ENCODE measurements at regions not wholly inside any gene's neighbourhood (a gene's known extent, or its start where the extent isn't known, plus 50 kb on each side); places are given as distances from the start of the nearest gene placed in this dataset.

DNA sequence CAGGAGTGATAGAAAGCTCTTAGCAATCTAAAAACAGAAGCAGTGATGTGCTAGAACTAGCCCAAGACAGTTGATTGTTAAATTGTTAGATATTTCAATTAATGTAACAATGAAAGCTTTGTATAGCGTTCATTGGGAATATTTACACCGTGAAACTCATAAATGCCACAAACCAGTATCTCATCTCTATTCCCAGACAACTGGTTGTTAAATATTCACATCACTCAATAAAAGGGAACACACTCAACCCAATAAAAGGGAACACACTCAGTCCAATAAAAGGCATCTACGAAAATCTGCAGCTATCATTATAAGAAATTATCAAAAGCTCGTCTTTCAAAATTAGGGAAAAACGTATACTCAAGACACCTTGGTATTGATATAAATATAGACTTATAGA, 270.9 kb downstream of the CYLC2 start:
- no peak overlapping the region for H2AFZ ChIP-seq (ENCODE audit: low read length)
- FAIRE-seq (no peak), DNase-seq (ENCODE audit: low spot score) (no peak), ATAC-seq (no peak)
- H3K4me3 ChIP-seq (replicated peaks in 1 of 3; ENCODE audit: insufficient read depth in 1 of 3, low read depth in 2 of 3, low read length in 3 of 3), result no peak overlapping the region
- H3K27ac ChIP-seq (ENCODE audit: extremely low read length, insufficient read depth, low read length), result no peak overlapping the region
- no peaks in the 10 kb centered on the region for H3K36me3 ChIP-seq (replicated peaks in 1 of 2; ENCODE audit: control insufficient read depth in 1 of 2, insufficient read depth in 2 of 2, low read length in 2 of 2)
- no TSS peak for BruUV-seq (replicated peaks)
- no peaks in the 10 kb centered on the region for H3K27me3 ChIP-seq (ENCODE audit: control insufficient read depth in 1 of 2, insufficient read depth in 2 of 2, low read length in 2 of 2)
- no peaks in the 10 kb centered on the region for H3K9me3 ChIP-seq (ENCODE audit: low read length)
- intact Hi-C loops (cut with micrococcal nuclease; ENCODE audit: unreplicated experiment), result no loop called here
- in situ Hi-C loops (cut with HindIII; ENCODE audit: extremely low pct_ligation_motif_present, low pct_unique_long_range_greater_than_20kb), result no loop called here
- no peak overlapping the region for H3K9ac ChIP-seq (ENCODE audit: insufficient read depth, low read depth, low read length)
- WGBS (ENCODE audit: low lambda C conversion rate), result 3% methylated on average over 5 of the region's 5 CpGs
- no peak overlapping the region for H3K4me2 ChIP-seq (ENCODE audit: low read depth, low read length)
- H3K4me1 ChIP-seq (ENCODE audit: insufficient read depth, low read length), result no peaks in the 10 kb centered on the region
- H3K79me2 ChIP-seq (ENCODE audit: insufficient read depth, low read length), result no peaks in the 10 kb centered on the region
- H4K20me1 ChIP-seq (ENCODE audit: insufficient read depth, low read length), result no peaks in the 10 kb centered on the region
- TF ChIP-seq, protein P1, sequence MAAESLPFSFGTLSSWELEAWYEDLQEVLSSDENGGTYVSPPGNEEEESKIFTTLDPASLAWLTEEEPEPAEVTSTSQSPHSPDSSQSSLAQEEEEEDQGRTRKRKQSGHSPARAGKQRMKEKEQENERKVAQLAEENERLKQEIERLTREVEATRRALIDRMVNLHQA (CRISPR knock-in tag; IDR thresholded peaks at IDR 0.05), result no peak
- TF ChIP-seq ZNF766 (CRISPR knock-in tag; IDR thresholded peaks at IDR 0.05; ENCODE audit: borderline replicate concordance), result no peak
- TF ChIP-seq, protein P2, sequence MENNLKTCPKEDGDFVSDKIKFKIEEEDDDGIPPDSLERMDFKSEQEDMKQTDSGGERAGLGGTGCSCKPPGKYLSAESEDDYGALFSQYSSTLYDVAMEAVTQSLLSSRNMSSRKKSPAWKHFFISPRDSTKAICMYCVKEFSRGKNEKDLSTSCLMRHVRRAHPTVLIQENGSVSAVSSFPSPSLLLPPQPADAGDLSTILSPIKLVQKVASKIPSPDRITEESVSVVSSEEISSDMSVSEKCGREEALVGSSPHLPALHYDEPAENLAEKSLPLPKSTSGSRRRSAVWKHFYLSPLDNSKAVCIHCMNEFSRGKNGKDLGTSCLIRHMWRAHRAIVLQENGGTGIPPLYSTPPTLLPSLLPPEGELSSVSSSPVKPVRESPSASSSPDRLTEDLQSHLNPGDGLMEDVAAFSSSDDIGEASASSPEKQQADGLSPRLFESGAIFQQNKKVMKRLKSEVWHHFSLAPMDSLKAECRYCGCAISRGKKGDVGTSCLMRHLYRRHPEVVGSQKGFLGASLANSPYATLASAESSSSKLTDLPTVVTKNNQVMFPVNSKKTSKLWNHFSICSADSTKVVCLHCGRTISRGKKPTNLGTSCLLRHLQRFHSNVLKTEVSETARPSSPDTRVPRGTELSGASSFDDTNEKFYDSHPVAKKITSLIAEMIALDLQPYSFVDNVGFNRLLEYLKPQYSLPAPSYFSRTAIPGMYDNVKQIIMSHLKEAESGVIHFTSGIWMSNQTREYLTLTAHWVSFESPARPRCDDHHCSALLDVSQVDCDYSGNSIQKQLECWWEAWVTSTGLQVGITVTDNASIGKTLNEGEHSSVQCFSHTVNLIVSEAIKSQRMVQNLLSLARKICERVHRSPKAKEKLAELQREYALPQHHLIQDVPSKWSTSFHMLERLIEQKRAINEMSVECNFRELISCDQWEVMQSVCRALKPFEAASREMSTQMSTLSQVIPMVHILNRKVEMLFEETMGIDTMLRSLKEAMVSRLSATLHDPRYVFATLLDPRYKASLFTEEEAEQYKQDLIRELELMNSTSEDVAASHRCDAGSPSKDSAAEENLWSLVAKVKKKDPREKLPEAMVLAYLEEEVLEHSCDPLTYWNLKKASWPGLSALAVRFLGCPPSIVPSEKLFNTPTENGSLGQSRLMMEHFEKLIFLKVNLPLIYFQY (CRISPR knock-in tag; IDR thresholded peaks at IDR 0.05; ENCODE audit: borderline replicate concordance), result no peak
- TF ChIP-seq, protein P3, sequence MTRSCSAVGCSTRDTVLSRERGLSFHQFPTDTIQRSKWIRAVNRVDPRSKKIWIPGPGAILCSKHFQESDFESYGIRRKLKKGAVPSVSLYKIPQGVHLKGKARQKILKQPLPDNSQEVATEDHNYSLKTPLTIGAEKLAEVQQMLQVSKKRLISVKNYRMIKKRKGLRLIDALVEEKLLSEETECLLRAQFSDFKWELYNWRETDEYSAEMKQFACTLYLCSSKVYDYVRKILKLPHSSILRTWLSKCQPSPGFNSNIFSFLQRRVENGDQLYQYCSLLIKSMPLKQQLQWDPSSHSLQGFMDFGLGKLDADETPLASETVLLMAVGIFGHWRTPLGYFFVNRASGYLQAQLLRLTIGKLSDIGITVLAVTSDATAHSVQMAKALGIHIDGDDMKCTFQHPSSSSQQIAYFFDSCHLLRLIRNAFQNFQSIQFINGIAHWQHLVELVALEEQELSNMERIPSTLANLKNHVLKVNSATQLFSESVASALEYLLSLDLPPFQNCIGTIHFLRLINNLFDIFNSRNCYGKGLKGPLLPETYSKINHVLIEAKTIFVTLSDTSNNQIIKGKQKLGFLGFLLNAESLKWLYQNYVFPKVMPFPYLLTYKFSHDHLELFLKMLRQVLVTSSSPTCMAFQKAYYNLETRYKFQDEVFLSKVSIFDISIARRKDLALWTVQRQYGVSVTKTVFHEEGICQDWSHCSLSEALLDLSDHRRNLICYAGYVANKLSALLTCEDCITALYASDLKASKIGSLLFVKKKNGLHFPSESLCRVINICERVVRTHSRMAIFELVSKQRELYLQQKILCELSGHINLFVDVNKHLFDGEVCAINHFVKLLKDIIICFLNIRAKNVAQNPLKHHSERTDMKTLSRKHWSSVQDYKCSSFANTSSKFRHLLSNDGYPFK (CRISPR knock-in tag; IDR thresholded peaks at IDR 0.05; ENCODE audit: borderline replicate concordance), result no peak
- ChIA-PET CTCF (ENCODE audit: low intra/inter-chr PET ratio, low total read pairs) (no interaction called here), POLR2A (no interaction called here)
